ENCODE measurements at regions not wholly inside any gene's neighbourhood (a gene's known extent, or its start where the extent isn't known, plus 50 kb on each side); places are given as distances from the start of the nearest gene placed in this dataset.
A peak's percentile ranks its signal among the peaks of the same experiment; 100 is the strongest.
"Not testable (repeated sequence)": the region's sequence is repeated elsewhere in the genome, so short reads cannot be mapped to it uniquely, and the experiment has no call there.

GRCh38 chr1:208475449-208475848 lies 231.3 kb upstream of the PLXNA2 start:
- DNase-seq = no peak

GRCh38 chr1:208475951-208476845 lies 232.0 kb upstream of the PLXNA2 start:
- peak; percentile 5 for DNase-seq

GRCh38 chr1:208476846-208477170 lies 232.6 kb upstream of the PLXNA2 start:
- peak; percentile 67 for DNase-seq

- DNase-seq = no peak
Measured at GRCh38 chr1:208479435-208479834, 235.3 kb upstream of the PLXNA2 start.

GRCh38 chr1:208485512-208485911 lies 241.3 kb upstream of the PLXNA2 start:
- no peak for DNase-seq

GRCh38 chr1:208486677-208487076 lies 242.5 kb upstream of the PLXNA2 start:
- no peak for DNase-seq

- not testable (repeated sequence) for DNase-seq
Measured at GRCh38 chr1:208488432-208488831, 244.2 kb upstream of the PLXNA2 start.

GRCh38 chr1:208496467-208497371 lies 252.5 kb upstream of the PLXNA2 start:
- DNase-seq = no peak

- no peak for DNase-seq
Measured at GRCh38 chr1:208497866-208498541, 253.8 kb upstream of the PLXNA2 start.

- no peak for DNase-seq
Measured at GRCh38 chr1:208499026-208499425, 254.8 kb upstream of the PLXNA2 start.

GRCh38 chr1:208499601-208500000 lies 255.4 kb upstream of the PLXNA2 start:
- no peak for DNase-seq

GRCh38 chr1:208500375-208500774 lies 256.2 kb upstream of the PLXNA2 start:
- no peak for DNase-seq

GRCh38 chr1:208501542-208501941 lies 257.4 kb upstream of the PLXNA2 start:
- no peak for DNase-seq

GRCh38 chr1:208503787-208504186 lies 259.6 kb upstream of the PLXNA2 start:
- no peak for DNase-seq

- no peak for DNase-seq
Measured at GRCh38 chr1:208506812-208507211, 262.6 kb upstream of the PLXNA2 start.

- peak; percentile 16 for DNase-seq
Measured at GRCh38 chr1:208509072-208509471, 264.9 kb upstream of the PLXNA2 start.

GRCh38 chr1:208510192-208510952 lies 266.2 kb upstream of the PLXNA2 start:
- DNase-seq = no peak

GRCh38 chr1:208511242-208511860 lies 267.2 kb upstream of the PLXNA2 start:
- DNase-seq = no peak

- DNase-seq = no peak
Measured at GRCh38 chr1:208513799-208514198, 269.6 kb upstream of the PLXNA2 start.

- no peak for DNase-seq
Measured at GRCh38 chr1:208515129-208515528, 270.9 kb upstream of the PLXNA2 start.

- no peak for DNase-seq
Measured at GRCh38 chr1:208516780-208517179, 272.6 kb upstream of the PLXNA2 start.

All from NCI-H1105 treated with DMSO at 0.1 percent for 48 hours (cell line).